ENCODE measurements at regions not wholly inside any gene's neighbourhood (a gene's known extent, or its start where the extent isn't known, plus 50 kb on each side); places are given as distances from the start of the nearest gene placed in this dataset.

- no peak for DNase-seq
Measured at GRCh38 chr2:145076085-145076484, 556.2 kb upstream of the ZEB2 start.

DNA sequence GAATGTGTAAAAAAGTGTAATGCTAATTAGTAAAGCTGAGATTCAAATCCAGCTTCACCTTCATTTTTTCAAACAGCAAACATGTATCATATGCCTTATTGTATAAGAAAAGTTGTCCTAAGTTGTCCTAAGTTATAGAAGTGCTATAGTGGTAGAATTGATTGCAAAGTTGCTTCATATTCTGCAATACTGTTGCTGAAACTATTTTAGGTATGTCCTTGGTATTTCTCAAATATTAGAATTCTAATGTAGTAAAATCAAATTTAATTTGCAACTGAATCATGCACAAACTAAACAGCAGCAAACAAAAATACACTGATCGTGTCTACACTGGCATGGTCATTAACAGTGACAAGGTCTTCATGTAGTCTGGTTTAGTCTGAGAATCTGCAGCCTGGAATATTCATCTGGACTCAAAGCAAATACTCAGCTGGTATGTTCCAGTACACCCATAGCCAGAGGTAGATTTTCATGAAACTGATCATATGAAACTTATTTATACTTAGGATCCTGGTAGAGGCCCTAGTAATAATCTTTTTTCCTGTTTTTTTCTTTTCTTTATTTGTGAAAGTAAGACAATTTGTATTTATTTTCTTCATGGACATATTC lies 555.6 kb upstream of the ZEB2 start:
- DNase-seq = no peak

DNA sequence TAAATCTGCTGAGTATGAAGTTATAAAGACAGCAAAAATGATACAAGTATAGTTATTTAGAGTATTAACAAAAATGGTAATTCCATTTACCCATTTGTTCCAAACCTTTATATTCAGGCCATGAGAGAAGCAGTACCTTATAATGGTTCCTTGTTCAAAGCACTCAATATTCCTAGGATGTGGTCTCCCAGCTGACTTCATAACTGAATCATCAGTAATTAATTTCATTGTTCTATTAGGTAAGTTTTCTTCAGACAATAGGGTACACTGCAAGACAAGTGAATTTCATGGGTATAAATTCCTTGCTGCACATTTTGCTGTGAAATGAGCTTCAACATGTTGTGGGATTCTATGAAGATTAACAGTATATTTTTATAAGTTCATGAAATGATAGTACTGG lies 550.8 kb upstream of the ZEB2 start:
- no peak for DNase-seq

- no peak for DNase-seq
Measured at GRCh38 chr2:145068509-145068908, 548.6 kb upstream of the ZEB2 start.

GRCh38 chr2:145067549-145068030 lies 547.7 kb upstream of the ZEB2 start:
- no peak for DNase-seq

DNA sequence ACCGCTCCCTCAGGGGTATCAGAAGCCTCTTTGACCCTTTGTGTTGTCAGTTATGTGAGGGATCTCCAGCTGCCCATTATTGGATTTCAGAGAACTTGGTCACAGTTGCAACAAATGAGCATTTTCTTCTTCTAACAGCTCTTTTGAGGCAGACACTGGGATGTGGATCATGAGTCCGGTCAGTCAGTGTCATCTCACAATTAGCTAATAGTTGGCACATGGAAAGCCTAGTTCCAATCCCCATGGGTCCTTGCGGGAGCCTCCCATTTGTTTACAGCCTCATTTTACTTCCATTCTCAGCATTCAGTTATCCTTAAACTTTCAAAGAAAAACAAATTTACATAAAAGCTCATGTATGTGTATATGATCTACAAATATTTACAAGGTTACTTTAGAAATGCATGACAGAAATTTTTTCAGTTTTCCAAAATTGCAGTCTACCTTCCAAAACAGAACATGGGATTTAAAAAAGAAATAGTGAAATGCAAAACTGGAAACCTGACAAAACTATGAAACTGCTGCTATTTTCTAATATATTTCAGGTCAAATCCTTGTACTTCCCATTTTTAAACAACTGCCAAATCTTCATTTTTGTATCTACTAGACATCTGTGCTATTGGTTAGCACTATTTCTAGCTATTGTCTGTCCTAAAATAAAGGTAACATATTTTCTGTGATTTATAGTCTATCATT lies 547.1 kb upstream of the ZEB2 start:
- no peak for DNase-seq

GRCh38 chr2:145066151-145066661 lies 546.3 kb upstream of the ZEB2 start:
- no peak for DNase-seq

DNA sequence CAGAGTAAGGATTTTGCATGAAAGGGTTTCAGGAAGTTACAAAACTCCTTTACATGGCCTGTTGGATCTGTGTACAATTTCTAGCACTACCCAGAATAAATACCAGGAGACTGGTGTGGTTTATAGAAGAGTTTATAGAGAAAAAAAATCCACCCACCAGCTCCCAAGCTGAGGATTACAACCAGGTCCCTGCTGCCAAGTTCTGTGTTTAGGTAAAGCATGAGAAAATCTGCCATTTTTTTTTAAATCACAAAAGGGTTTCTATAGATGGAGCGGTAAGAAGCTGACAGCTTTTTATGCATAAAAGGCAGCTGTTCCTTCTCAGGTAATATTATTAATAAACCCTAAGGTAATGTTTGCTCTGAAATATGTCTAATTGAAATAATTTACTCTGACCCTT lies 545.4 kb upstream of the ZEB2 start:
- no peak for DNase-seq

- no peak for DNase-seq
Measured at GRCh38 chr2:145064511-145064910, 544.6 kb upstream of the ZEB2 start.

- DNase-seq = no peak
Measured at GRCh38 chr2:145060876-145061275, 541.0 kb upstream of the ZEB2 start.

DNA sequence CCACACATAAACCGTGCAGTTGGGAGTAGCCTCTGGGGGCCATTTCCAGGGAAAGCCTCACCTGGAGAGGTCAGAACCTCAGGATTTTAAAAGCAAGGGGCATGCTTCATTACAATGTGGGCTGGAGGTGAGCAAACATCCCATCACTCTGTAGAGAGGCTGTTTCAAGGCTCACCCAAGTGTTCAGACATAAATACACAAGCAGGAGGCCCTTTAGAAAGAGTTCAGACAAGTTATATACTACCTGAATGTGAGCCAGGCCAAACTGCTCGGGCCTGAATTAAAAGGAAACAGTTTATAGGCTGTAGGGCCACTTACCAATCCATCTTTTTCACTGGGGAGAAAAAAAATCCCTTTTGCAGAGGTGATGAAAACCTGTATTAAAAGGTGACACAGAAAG lies 540.0 kb upstream of the ZEB2 start:
- no peak for DNase-seq

DNA sequence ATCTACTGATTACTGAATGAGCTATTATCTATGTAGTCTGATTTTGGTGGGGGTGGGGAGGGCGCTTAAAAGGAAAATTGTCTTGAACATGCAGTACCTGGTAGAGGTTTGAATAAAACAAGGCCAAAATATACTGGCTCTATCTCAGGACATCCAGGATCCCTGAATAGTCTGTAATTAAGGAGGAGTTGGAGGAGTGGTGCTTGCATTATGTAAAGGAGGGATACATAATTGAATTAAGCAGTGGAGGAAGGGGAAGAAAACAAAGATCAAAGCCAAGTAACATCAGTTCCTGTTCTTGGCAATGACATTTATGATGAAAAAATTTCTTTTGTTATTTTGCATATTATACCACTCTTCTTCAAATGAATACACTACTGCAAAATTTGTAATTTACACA lies 539.4 kb upstream of the ZEB2 start:
- DNase-seq = no peak

GRCh38 chr2:145058457-145058856 lies 538.5 kb upstream of the ZEB2 start:
- DNase-seq = no peak

- no peak for DNase-seq
Measured at GRCh38 chr2:145055651-145056050, 535.7 kb upstream of the ZEB2 start.

- no peak for DNase-seq
Measured at GRCh38 chr2:145050134-145050533, 530.2 kb upstream of the ZEB2 start.

GRCh38 chr2:145049475-145049874 lies 529.6 kb upstream of the ZEB2 start:
- DNase-seq = no peak

DNA sequence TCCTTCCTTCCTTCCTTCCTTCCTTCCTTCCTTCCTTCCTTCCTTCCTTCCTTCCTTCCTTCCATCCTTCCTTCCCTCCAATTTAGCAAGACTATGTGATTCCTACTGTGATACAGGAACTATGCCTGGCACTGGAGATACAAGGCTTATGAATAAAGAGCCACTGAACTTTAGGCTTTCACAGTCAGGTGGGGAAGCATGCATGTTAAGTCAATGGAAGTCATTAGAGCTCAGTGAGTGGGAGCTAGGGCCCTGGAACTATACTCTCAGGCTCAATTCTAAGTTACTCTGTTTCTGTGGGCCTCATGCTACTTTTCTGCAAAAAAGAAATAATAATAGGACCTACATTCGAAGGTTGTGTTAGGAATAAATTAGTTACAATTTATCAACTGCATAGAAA lies 527.6 kb upstream of the ZEB2 start:
- no peak for DNase-seq

GRCh38 chr2:145044491-145044890 lies 524.6 kb upstream of the ZEB2 start:
- no peak for DNase-seq

- no peak for DNase-seq
Measured at GRCh38 chr2:145043399-145043834, 523.5 kb upstream of the ZEB2 start.

GRCh38 chr2:145041706-145042105 lies 521.8 kb upstream of the ZEB2 start:
- no peak for DNase-seq

GRCh38 chr2:145040433-145040832 lies 520.5 kb upstream of the ZEB2 start:
- no peak for DNase-seq

DNA sequence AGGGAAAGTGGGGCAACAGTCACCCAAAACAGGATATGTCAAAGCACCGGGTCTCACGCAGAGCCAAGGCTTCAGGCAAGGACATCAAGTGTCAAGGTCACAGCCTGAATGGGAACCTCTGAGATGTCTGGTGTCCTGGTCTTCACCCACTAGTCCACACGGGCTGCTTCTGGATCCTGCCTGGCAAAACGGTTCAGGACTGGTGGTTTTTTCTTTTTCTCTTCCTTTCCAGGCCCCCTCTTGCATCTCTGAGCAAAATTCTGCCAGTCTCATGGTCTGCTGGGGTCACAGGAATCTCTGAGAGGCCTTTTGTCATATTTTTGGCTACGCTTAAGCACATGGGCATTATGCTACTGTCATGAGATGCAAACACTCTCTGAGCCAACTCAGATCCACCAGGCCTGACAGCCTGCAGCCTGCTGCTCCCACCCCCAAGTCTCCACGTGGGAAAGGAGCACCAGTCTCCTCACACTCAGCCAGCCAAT lies 518.2 kb upstream of the ZEB2 start:
- DNase-seq = no peak

DNA sequence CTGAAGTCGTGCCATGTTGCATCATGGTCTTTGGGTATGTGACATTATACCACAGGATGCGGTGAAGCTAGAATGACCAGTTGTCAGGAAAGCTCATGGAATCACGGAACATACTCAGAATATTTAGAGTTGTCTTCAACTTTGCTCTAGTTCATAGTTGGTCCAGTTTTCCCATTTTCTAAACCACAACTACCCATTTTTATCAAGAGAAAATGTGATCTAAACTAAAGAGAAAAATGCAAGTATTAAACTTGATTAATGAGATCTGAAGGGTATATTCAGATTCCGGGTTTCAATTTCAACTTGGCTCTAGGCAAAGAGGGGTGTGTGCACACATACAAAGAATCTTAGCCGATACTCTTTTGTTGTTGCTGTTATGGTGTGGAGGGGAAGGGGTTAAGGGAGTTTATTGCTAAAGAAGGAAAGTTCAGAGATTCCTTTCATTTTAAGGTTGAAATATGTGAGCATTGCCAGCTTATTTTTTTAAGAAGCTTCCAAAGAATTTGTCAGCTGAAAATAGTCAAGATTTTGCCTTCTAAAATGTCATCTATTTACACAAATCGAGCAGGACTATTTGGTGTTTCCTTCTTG lies 516.6 kb upstream of the ZEB2 start:
- DNase-seq = no peak

- DNase-seq = no peak
Measured at GRCh38 chr2:145034511-145034910, 514.6 kb upstream of the ZEB2 start.
